Left kidney (tissue), 1 donor: ENCODE measurements at regions not wholly inside any gene's neighbourhood (a gene's known extent, or its start where the extent isn't known, plus 50 kb on each side); places are given as distances from the start of the nearest gene placed in this dataset.
"Not testable (repeated sequence)": the region's sequence is repeated elsewhere in the genome, so short reads cannot be mapped to it uniquely, and the experiment has no call there.

ENCODE experiments used
- DNase-seq: peaks from one replicate; pipeline ENCODE4 v3.0.0-alpha.2; 2013

GRCh38 chr4:154030746-154031145 lies 241.9 kb upstream of the SFRP2 start:
- no peak for DNase-seq

DNA sequence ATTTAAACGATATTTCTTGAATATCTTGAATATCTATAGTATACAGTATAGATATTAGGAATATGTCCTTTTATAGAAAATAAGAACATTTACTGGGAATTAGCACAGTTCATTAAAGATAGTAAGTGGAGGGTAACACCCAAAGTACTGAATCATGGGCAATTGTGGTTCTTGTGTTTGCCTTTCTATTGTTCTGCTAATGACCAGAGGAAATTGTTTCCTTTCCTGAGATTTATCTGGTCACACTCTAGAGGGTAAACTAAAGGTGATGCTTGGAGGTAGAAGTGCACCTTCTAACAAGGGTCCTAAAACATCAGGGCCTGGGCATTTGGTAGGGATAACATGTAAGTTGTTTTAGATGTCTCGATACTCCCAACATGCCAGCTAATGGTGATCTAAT lies 241.3 kb upstream of the SFRP2 start:
- DNase-seq = no peak

DNA sequence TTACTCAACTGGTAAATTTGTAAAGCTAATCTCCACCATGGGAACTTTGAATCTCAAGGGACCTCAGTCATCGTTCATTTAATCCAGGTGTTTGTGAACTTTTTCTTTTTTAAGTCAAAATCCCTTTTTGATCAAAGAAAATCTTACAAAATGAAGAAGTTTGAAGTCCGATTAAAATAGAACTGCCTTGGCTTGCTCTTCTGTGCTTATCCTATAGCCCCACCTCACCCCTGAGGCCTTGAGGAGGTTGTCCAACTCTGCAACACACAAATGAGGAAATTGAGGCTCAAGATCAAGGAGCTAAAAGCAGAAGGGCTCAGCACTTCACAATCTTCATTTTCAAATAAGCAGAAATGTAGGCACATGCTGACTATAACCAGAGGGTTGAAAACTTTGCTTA lies 240.3 kb upstream of the SFRP2 start:
- DNase-seq = no peak

DNA sequence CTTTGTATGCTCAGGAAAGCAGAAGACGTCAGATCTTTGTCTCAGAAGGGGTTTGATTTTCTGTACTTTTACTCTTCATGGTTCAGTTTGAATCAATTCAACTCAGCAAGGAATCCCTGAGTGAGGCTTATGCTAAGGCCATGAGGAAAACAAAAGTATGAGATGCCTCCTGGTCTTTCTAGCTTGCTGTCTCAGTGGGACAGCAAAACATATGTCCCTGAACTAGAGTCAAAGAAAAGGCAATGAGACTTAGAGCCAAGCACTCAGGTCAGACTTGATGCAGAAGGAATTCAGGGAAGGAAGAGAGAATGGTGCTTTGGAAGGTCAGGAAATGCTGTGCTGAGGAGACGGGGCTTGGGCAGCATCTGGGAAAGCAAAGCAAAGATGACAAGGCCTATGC lies 236.2 kb upstream of the SFRP2 start:
- DNase-seq = no peak

GRCh38 chr4:154024097-154024694 lies 235.3 kb upstream of the SFRP2 start:
- DNase-seq = no peak

DNA sequence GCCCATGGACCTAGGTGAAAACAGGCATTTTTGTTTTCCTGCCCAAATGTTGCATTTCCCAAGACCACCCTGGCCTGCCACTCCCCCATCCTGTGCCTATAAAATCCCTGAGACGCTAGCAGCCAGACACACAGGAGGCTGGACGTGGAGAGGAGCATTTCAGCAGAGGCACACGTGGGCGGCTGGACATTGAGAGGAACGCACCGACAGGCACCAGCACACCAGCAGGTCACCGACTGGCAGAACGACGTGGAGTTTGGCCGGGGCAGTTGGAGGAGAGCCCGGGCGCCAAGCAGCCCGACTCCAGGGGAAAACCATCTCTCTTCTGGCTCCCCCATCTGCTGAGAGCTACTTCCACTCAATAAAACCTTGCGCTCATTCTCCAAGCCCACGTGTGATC lies 234.8 kb upstream of the SFRP2 start:
- DNase-seq = not testable (repeated sequence)

GRCh38 chr4:154019811-154020210 lies 230.9 kb upstream of the SFRP2 start:
- no peak for DNase-seq

- no peak for DNase-seq
Measured at GRCh38 chr4:154018659-154019058, 229.8 kb upstream of the SFRP2 start.

- DNase-seq = no peak
Measured at GRCh38 chr4:154015578-154015977, 226.7 kb upstream of the SFRP2 start.

DNA sequence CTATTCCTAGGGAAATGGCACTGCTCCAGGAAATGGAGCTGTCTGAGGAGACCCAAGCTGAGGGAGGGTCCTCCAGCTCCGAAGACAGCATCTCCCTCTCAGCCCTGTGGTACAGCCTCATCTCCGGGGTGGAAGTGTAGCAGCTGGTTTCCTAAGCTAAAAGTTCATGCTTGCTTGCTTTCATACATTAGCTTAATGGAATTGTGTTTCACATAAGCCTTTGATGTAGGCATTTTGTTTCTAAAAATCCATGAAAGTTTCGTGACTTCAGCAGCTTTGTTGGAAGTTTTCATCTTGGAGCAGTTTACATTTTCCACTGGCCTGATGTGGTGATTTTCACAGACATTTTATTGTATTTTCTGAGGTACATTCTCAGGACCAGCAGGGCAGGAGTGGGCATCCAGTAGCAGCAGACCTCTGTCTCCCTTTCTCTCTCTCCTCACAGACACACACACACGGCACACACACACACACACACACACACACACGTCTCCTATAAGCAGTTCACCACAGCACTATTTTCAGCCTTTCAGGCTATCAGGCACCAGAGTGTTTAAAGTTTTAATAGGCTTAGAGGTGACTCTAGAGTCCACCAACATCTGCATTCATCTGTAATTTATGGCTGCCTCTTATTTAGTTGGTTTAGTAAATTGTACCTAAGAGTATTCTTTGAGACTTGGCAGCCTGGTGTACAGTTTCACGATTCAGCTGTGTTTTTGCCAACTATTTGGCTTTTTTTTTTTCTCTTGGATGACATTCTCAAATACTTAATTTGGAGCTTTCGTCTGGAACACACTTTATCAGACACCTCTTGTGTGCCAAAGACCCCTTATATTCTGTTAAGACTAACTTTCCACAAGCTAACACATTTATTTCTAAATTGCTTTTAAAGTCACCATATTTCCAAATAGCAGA lies 225.8 kb upstream of the SFRP2 start:
- peak; percentile 59 for DNase-seq

DNA sequence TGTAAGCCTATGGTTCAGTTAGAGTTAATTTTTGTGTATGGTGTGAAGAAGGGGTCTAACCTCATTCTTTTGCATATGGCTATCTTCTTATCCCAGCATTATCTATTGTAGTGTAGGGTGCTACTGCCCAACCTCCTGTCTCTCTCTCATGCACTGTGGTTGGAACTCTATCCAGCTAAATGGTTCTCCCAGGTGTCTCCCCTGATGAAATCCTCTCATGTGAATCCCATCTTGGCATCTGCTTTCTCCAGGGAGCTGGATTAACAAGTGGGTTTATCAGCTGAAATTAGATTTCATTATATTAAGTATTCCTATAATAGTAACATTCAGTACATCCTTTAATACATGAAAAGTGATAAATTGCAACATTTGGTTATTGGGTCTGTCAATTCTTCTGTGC lies 224.7 kb upstream of the SFRP2 start:
- no peak for DNase-seq

DNA sequence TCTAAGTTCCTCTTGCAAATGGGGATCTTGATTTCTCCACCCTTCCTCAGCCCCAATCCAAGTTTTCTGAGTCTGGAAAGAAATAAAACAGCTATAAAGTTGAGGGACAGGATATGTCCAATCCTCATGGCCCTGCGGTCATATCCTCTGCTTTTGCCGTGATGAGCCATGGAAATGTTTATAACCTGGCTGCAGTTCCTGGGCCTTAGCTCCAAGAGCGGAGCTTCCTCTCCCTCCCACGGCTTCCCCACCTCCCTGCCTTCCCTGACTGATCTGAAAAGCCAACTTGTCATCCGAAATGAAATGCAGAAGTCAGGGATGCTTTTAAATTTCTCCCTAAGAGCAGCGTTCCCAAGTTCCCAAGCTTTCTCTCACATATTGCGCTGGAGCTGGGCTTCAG lies 221.5 kb upstream of the SFRP2 start:
- no peak for DNase-seq

GRCh38 chr4:154009788-154010187 lies 220.9 kb upstream of the SFRP2 start:
- no peak for DNase-seq

GRCh38 chr4:154009191-154009590 lies 220.3 kb upstream of the SFRP2 start:
- no peak for DNase-seq

DNA sequence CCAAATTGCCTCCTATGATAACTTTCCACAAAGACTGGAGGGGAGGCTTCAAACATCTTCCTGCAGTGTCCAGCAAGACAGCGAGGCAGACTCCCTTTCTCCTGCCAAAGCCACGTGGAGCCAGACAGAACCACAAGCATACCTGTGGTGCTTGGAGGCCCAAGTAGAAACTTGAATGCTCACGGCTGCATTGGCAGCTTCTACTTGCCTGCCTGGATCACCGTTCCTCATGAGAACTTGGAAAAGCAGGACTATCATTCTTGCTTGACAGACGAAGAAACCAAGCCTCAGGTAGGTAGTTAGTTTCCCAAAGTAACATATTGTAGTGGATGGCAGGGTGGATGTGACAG lies 216.3 kb upstream of the SFRP2 start:
- no peak for DNase-seq

DNA sequence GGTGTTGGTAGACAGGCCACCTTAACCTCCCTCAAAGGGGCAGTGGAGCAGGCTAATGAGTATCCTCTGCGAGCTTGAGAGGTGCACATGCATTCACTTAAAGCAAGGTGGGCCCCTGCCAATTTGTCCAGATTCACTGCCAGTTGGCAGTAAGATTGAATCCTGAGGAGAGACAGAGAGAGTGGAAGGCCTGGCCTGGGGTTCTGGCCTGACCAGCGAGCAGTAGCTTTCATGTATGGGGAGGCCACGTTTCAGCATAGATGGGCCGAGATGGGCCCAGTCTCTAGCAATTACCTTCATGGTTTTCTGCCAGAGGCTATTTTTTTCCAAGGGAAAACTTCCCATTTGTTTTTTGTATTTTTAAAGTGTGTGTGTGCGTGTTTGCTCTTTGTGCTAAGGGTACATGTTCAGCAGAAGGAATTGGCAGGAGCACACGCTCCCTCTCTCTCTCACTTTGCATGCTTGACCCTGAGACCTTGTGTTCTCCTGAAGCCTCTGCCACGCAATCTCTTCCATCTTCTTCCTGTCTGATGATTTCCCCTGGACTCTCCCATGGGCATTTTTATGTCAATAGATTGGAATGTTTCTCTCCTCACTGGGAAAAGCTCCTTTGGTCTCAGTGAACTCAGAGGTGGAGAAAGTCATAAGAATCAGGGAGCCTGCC lies 215.8 kb upstream of the SFRP2 start:
- DNase-seq = no peak

GRCh38 chr4:154004016-154004415 lies 215.1 kb upstream of the SFRP2 start:
- no peak for DNase-seq

DNA sequence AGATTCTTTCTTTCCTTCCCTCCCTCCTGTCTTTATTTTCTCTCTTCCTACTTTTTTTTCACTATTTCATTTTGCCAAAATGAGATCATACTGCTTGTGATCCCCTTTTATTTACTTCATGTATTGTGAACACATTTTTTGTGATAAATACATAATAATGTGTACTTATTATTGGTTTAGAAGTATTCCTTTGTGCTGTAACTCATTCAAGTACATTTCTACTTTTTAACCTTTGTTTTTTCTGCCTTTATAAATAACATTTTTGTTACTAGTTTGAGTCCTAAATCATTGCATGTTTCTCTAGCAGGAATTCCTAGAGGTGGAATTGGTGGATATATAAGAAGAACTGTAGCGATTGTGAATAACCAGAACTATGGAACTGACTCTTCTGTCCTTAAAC lies 214.5 kb upstream of the SFRP2 start:
- no peak for DNase-seq

DNA sequence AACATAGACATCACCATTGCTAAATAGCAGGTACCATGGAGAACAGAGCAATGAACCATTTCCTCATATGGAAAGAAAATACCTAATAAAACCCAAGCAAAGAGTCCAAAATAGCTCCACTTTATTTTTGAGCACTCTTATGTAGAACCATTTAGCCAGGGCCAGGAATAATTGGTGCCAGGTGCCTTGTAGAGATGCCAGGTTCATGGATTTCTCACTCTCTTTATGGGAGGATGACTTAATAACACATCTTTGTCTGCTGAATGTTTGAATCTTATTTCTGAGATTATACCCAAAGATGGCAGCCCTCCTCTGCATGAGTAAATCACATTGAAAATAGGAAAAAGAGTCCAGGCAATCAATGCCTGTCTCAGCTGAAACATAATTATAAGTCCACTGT lies 212.3 kb upstream of the SFRP2 start:
- no peak for DNase-seq

DNA sequence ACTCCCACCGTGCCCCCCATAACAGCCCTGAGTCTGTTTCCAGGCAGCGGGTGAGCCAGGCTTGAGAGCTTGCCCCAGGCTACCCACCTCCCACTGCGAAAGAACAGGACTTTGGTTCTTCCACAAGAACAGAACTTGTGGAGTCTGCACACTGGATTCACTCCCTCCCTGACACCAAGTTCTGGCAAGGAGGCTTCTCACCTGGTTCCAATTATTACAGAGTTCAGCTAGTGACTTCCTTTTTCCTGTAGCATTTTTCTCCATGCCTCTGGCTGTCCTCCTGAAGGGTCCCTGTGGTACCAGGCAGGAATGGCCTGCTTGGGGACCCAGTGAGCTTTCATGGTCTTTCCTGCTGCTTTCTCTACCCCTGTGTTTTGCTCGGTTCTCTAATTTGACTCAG lies 208.6 kb upstream of the SFRP2 start:
- DNase-seq = no peak

GRCh38 chr4:153989505-153989904 lies 200.6 kb upstream of the SFRP2 start:
- DNase-seq = no peak

GRCh38 chr4:153988492-153989363 lies 199.8 kb upstream of the SFRP2 start:
- no peak for DNase-seq
